Fibroblast of the aortic adventitia (primary cell): ENCODE measurements at regions not wholly inside any gene's neighbourhood (a gene's known extent, or its start where the extent isn't known, plus 50 kb on each side); places are given as distances from the start of the nearest gene placed in this dataset.

Experiments
- DNase-seq: peaks from one replicate; pipeline ENCODE4 v3.0.0-alpha.2; 2010; ENCODE audit warnings: low read depth
- H3K4me3 ChIP-seq: 2 replicates; pipeline ENCODE4 v1.5.1; 2011; ENCODE audit warnings: low read depth, mild to moderate bottlenecking, control low read depth, low read length, moderate library complexity
- TF ChIP-seq, protein P1 (sequence below): IDR thresholded peaks from 2 replicates; pipeline ENCODE4 v1.5.1; 2011; ENCODE audit warnings: mild to moderate bottlenecking, low read length, control low read depth, inconsistent platforms; ENCODE audit not compliant: insufficient read depth

DNA sequence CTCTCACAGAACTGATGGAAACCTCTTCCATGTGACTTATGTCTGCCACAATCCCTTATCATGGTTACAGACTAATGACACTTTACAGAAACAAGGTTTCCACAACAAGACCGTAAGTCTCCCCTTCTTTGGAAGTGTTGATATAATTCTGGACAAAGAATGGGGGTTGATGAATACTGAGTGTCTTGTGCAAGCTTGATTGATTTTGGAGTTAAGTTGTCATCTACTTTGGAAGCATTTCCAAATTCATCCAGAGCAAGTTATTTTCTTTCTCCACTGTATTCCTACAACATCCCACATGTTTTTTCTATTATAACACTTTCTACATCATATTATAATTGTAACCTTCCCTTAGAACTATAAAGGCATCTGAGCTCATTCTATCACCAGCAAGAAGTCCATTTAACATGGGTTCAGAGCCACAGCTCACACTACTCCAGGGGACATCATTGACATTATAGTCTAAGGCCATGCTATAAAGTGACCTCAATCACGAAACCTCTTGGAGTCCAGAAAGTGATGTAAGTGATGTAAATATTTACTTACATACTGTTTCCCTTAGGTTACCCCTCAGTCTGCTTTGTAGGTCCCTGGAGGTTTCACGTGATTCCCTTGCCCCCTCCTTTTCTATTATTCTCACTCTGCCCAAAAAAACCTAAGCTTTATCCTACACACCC lies 125.7 kb upstream of the PBX1 start:
- no peak for DNase-seq
- TF ChIP-seq, protein P1, sequence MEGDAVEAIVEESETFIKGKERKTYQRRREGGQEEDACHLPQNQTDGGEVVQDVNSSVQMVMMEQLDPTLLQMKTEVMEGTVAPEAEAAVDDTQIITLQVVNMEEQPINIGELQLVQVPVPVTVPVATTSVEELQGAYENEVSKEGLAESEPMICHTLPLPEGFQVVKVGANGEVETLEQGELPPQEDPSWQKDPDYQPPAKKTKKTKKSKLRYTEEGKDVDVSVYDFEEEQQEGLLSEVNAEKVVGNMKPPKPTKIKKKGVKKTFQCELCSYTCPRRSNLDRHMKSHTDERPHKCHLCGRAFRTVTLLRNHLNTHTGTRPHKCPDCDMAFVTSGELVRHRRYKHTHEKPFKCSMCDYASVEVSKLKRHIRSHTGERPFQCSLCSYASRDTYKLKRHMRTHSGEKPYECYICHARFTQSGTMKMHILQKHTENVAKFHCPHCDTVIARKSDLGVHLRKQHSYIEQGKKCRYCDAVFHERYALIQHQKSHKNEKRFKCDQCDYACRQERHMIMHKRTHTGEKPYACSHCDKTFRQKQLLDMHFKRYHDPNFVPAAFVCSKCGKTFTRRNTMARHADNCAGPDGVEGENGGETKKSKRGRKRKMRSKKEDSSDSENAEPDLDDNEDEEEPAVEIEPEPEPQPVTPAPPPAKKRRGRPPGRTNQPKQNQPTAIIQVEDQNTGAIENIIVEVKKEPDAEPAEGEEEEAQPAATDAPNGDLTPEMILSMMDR: no peak

DNA sequence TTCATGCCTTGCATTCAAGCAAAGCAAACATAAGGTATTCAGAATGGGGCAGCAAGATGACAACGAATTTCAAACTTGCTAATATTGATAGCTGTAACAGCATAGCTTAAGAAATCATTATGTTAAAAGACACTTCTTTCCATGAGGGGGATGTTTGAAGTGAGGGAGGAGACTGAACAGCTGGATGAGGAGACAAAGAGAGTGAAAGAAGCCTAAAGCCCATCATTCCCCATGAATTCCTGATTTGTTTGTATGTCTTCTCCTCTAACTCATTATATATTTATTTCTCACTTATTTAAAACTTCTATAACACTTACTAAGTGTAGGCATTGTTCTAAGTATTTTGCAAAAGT lies 125.2 kb upstream of the PBX1 start:
- TF ChIP-seq, protein P1: no peak
- H3K4me3 ChIP-seq: no peak overlapping the region
- no peak for DNase-seq

More for the DNA sequence above, 125.7 kb upstream of the PBX1 start:
- H3K4me3 ChIP-seq: no peak overlapping the region

DNA sequence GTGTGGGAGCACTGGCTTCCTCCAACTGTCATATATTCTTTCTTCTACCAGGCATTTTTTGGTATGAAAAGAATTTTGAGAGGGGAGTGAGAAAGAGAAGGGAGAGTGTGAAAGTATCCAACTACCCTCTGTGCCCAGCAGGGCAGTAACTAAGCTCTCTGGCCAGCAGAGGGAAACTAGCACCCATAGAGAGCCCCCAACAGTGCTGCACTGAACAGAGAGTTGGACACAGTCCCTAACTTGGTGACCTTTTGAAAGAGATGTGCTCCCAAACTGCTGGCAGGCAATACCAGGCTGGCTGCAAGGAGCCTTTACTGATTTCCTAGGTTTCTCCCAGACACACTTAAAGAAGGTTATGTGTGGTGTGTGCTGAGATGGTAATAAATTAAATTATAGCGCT lies 118.8 kb upstream of the PBX1 start:
- H3K4me3 ChIP-seq: no peak overlapping the region
- TF ChIP-seq, protein P1: peak; percentile 52
- peak; percentile 38 for DNase-seq

DNA sequence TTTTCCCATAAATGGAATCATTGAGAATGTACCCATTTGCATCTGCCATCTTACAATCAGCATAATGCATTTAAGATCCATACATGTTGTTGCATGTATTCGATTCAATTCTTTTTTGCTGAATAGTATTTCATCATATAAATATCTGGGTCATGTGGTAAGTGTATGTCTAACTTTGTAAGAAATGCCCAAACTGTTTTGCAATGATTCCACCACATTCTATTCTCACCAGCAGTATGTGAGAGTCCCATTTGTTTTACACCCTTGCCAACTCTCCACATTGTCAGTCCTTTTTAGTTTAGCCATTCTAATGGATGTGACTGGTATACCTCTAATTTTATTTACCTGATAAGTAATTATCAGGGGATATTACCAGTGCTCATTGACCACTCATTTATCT lies 115.8 kb upstream of the PBX1 start:
- H3K4me3 ChIP-seq: no peak overlapping the region
- TF ChIP-seq, protein P1: no peak
- DNase-seq: peak; percentile 21

DNA sequence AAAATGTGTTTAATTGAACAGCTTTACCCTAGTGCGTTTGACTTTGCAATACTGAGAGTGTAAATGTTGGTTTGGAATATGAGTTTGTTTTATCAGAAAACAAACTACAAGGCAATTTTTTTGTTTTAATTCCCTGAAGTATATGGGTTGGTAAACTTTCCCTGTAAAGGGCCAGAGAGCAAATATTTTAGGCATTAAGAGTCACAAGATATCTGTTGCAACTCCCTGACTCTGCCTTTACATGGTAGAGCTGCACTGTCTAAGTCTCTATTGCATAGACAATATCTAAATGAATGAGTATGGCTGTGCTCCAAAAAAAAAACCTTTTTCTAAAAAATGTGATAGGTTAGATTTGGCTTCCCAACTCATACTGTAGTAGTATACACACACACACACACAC lies 115.1 kb upstream of the PBX1 start:
- TF ChIP-seq, protein P1: no peak
- no peak for DNase-seq
- H3K4me3 ChIP-seq: no peak overlapping the region

DNA sequence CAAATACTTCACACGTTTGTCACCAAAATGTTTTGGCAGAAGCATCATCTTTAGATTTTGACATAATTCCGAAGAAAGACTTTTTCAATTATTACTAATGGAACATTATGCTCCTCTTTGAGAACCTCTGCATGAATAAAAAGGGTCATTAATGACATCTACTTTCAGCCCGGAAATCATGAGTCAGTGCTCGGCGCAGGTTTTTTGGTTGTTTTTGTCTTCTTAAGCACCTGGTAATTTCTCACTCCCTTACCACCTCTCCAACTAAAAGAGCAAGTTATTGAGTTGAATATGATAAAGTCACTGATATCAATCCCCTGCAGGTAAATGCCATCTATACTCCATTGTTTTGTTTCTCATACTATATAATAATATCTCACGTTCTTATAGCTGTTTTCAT lies 113.0 kb upstream of the PBX1 start:
- H3K4me3 ChIP-seq: no peak overlapping the region
- no peak for DNase-seq
- TF ChIP-seq, protein P1: no peak

DNA sequence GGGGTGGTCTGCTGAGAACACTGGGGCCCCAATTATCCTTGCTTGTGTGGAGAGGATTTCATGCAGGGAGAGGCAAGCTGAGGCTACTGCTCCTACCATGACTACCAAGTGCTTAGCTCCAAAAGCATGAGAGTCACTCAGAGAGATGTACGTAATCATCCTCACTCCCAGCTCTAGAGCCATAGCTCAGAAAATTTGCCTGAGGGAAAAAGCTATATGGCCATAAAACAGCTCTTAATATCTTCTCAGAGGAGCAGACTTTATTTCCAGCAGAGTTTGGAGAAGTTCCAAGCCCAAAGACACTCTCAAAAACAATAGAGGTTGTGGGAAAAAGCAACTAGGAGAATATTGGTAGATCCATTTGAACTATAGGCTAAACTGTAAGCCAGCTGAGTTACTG lies 106.4 kb upstream of the PBX1 start:
- H3K4me3 ChIP-seq: no peak overlapping the region
- TF ChIP-seq, protein P1: no peak
- no peak for DNase-seq
